SK-N-SH (cell line): ENCODE measurements at regions not wholly inside any gene's neighbourhood (a gene's known extent, or its start where the extent isn't known, plus 50 kb on each side); places are given as distances from the start of the nearest gene placed in this dataset.

ENCODE experiments used
- CHD2 ChIP-seq: fragments of 150-350 bp; IDR thresholded peaks from 2 replicates; pipeline ENCODE4 v1.6.1; 2018; ENCODE audit warnings: low read length; ENCODE audit not compliant: partially characterized antibody
- JUND ChIP-seq: IDR thresholded peaks from 2 replicates; pipeline ENCODE4 v1.4.0; 2012
- POLR2AphosphoS5 ChIP-seq: IDR thresholded peaks from 2 replicates; pipeline ENCODE4 v1.6.1; 2012; ENCODE audit warnings: low read depth, low read length
- SIN3A ChIP-seq: IDR thresholded peaks from 2 replicates; pipeline ENCODE4 v1.6.1; 2012; ENCODE audit warnings: low read depth, mild to moderate bottlenecking, low read length, moderate library complexity, borderline replicate concordance
- TAF1 ChIP-seq: IDR thresholded peaks from 2 replicates; pipeline ENCODE4 v1.6.1; 2012; ENCODE audit warnings: low read depth, mild to moderate bottlenecking, low read length, moderate library complexity, borderline replicate concordance
- TF ChIP-seq, protein P1 (sequence below): IDR thresholded peaks from 2 replicates; pipeline ENCODE4 v1.6.1; 2012; ENCODE audit warnings: mild to moderate bottlenecking, low read depth, low read length, moderate library complexity
- TF ChIP-seq, protein P2 (sequence below): fragments of 200-600 bp; sonication (generic); IDR thresholded peaks from 2 replicates; pipeline ENCODE4 v1.6.1; 2017; ENCODE audit warnings: antibody characterized with exemption, mild to moderate bottlenecking, moderate library complexity
- TF ChIP-seq, protein P3 (sequence below): IDR thresholded peaks from 2 replicates; pipeline ENCODE4 v1.4.0; 2012; ENCODE audit warnings: low read depth, borderline replicate concordance

GRCh38 chr6:163922562-163922961 is 508.0 kb downstream of the QKI start:
- TF ChIP-seq, protein P1, sequence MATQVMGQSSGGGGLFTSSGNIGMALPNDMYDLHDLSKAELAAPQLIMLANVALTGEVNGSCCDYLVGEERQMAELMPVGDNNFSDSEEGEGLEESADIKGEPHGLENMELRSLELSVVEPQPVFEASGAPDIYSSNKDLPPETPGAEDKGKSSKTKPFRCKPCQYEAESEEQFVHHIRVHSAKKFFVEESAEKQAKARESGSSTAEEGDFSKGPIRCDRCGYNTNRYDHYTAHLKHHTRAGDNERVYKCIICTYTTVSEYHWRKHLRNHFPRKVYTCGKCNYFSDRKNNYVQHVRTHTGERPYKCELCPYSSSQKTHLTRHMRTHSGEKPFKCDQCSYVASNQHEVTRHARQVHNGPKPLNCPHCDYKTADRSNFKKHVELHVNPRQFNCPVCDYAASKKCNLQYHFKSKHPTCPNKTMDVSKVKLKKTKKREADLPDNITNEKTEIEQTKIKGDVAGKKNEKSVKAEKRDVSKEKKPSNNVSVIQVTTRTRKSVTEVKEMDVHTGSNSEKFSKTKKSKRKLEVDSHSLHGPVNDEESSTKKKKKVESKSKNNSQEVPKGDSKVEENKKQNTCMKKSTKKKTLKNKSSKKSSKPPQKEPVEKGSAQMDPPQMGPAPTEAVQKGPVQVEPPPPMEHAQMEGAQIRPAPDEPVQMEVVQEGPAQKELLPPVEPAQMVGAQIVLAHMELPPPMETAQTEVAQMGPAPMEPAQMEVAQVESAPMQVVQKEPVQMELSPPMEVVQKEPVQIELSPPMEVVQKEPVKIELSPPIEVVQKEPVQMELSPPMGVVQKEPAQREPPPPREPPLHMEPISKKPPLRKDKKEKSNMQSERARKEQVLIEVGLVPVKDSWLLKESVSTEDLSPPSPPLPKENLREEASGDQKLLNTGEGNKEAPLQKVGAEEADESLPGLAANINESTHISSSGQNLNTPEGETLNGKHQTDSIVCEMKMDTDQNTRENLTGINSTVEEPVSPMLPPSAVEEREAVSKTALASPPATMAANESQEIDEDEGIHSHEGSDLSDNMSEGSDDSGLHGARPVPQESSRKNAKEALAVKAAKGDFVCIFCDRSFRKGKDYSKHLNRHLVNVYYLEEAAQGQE: no peak
- TF ChIP-seq POLR2AphosphoS5 (no peak), TAF1 (no peak), SIN3A (no peak), JUND (no peak), CHD2 (no peak)
- TF ChIP-seq, protein P2, sequence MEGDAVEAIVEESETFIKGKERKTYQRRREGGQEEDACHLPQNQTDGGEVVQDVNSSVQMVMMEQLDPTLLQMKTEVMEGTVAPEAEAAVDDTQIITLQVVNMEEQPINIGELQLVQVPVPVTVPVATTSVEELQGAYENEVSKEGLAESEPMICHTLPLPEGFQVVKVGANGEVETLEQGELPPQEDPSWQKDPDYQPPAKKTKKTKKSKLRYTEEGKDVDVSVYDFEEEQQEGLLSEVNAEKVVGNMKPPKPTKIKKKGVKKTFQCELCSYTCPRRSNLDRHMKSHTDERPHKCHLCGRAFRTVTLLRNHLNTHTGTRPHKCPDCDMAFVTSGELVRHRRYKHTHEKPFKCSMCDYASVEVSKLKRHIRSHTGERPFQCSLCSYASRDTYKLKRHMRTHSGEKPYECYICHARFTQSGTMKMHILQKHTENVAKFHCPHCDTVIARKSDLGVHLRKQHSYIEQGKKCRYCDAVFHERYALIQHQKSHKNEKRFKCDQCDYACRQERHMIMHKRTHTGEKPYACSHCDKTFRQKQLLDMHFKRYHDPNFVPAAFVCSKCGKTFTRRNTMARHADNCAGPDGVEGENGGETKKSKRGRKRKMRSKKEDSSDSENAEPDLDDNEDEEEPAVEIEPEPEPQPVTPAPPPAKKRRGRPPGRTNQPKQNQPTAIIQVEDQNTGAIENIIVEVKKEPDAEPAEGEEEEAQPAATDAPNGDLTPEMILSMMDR: no peak
- TF ChIP-seq, protein P3, sequence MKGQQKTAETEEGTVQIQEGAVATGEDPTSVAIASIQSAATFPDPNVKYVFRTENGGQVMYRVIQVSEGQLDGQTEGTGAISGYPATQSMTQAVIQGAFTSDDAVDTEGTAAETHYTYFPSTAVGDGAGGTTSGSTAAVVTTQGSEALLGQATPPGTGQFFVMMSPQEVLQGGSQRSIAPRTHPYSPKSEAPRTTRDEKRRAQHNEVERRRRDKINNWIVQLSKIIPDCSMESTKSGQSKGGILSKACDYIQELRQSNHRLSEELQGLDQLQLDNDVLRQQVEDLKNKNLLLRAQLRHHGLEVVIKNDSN: no peak
